Immature natural killer cell (primary cell): ENCODE measurements at regions not wholly inside any gene's neighbourhood (a gene's known extent, or its start where the extent isn't known, plus 50 kb on each side); places are given as distances from the start of the nearest gene placed in this dataset.

ENCODE experiments used
- DNase-seq, 3 donors: peaks; one replicate each; pipeline ENCODE4 v3.0.0; 2022; ENCODE audit warnings: mixed read lengths in 1 of 3
- H3K27ac Mint-ChIP-seq, 6 donors: one replicate each; pipeline ENCODE4 v1.8.0; 2020; ENCODE audit warnings: mixed read lengths in 6 of 6, mild to moderate bottlenecking in 5 of 6, inconsistent platforms in 4 of 6, moderate library complexity in 3 of 6
- H3K27me3 Mint-ChIP-seq, 3 donors: one replicate each; pipeline ENCODE4 v1.8.0; 2020 to 2021; ENCODE audit warnings: low read depth in 3 of 3, mild to moderate bottlenecking in 3 of 3, mixed read lengths in 3 of 3, moderate library complexity in 3 of 3, inconsistent platforms in 1 of 3
- H3K36me3 Mint-ChIP-seq, 3 donors: one replicate each; pipeline ENCODE4 v1.8.0; 2020; ENCODE audit warnings: mixed read lengths in 3 of 3, inconsistent platforms in 2 of 3, mild to moderate bottlenecking in 2 of 3
- H3K4me1 Mint-ChIP-seq, 2 donors: one replicate each; pipeline ENCODE4 v1.8.0; 2020; ENCODE audit warnings: inconsistent platforms in 2 of 2, mild to moderate bottlenecking in 2 of 2, mixed read lengths in 2 of 2, moderate library complexity in 1 of 2
- H3K4me3 Mint-ChIP-seq, 5 donors: one replicate each; pipeline ENCODE4 v1.8.0; 2020; ENCODE audit warnings: mild to moderate bottlenecking in 5 of 5, mixed read lengths in 5 of 5, inconsistent platforms in 3 of 5, moderate library complexity in 3 of 5
- H3K9me3 Mint-ChIP-seq, 6 donors: one replicate each; pipeline ENCODE4 v1.8.0; 2020; ENCODE audit warnings: mild to moderate bottlenecking in 6 of 6, mixed read lengths in 6 of 6, inconsistent platforms in 4 of 6, moderate library complexity in 3 of 6

GRCh38 chr16:6059671-6060070, 962.1 kb upstream of the EEF2KMT start:
- H3K36me3 Mint-ChIP-seq, result no peaks in the 10 kb centered on the region
- peaks cover 0 to 4% (median under 1%) of the 10 kb centered on the region in 6 donors for H3K9me3 Mint-ChIP-seq
- H3K27me3 Mint-ChIP-seq, result peaks cover 0 to 2% (median 2%) of the 10 kb centered on the region in 3 donors
- H3K4me1 Mint-ChIP-seq, result no peaks in the 10 kb centered on the region
- DNase-seq, result no peak
- H3K4me3 Mint-ChIP-seq, result no peak overlapping the region
- H3K27ac Mint-ChIP-seq, result no peak overlapping the region

- no peaks in the 10 kb centered on the region for H3K4me1 Mint-ChIP-seq
- H3K4me3 Mint-ChIP-seq, result no peak overlapping the region
- H3K27ac Mint-ChIP-seq, result no peak overlapping the region
- H3K27me3 Mint-ChIP-seq, result peaks cover 0 to 2% (median 0%) of the 10 kb centered on the region in 3 donors
- peaks cover 0 to 7% (median under 1%) of the 10 kb centered on the region in 6 donors for H3K9me3 Mint-ChIP-seq
- no peak for DNase-seq
- H3K36me3 Mint-ChIP-seq, result no peaks in the 10 kb centered on the region
Measured at GRCh38 chr16:6057821-6058220, 960.2 kb upstream of the EEF2KMT start.

- no peaks in the 10 kb centered on the region for H3K4me1 Mint-ChIP-seq
- H3K36me3 Mint-ChIP-seq, result no peaks in the 10 kb centered on the region
- peaks cover 0 to 13% (median 4%) of the 10 kb centered on the region in 6 donors for H3K9me3 Mint-ChIP-seq
- H3K4me3 Mint-ChIP-seq, result no peak overlapping the region
- no peak for DNase-seq
- H3K27me3 Mint-ChIP-seq, result peaks cover 1 to 5% (median 2%) of the 10 kb centered on the region in 3 donors
- no peak overlapping the region for H3K27ac Mint-ChIP-seq
Measured at GRCh38 chr16:6048017-6048416, 950.4 kb upstream of the EEF2KMT start.

- no peak overlapping the region for H3K27ac Mint-ChIP-seq
- no peak for DNase-seq
- peaks cover 1 to 5% (median 2%) of the 10 kb centered on the region in 3 donors for H3K27me3 Mint-ChIP-seq
- H3K36me3 Mint-ChIP-seq, result no peaks in the 10 kb centered on the region
- no peak overlapping the region for H3K4me3 Mint-ChIP-seq
- H3K4me1 Mint-ChIP-seq, result no peaks in the 10 kb centered on the region
- peaks cover 0 to 13% (median 4%) of the 10 kb centered on the region in 6 donors for H3K9me3 Mint-ChIP-seq
Measured at GRCh38 chr16:6047325-6047724, 949.7 kb upstream of the EEF2KMT start.

GRCh38 chr16:6038941-6039645, 941.5 kb upstream of the EEF2KMT start:
- no peak for DNase-seq
- no peak overlapping the region for H3K4me3 Mint-ChIP-seq
- no peaks in the 10 kb centered on the region for H3K36me3 Mint-ChIP-seq
- no peak overlapping the region for H3K27ac Mint-ChIP-seq
- no peaks in the 10 kb centered on the region for H3K4me1 Mint-ChIP-seq
- peaks cover 0 to 6% (median 0%) of the 10 kb centered on the region in 6 donors for H3K9me3 Mint-ChIP-seq
- peaks cover 0 to 4% (median 0%) of the 10 kb centered on the region in 3 donors for H3K27me3 Mint-ChIP-seq

- no peak overlapping the region for H3K27ac Mint-ChIP-seq
- DNase-seq, result no peak
- H3K4me1 Mint-ChIP-seq, result no peaks in the 10 kb centered on the region
- peaks cover 0 to 8% (median 0%) of the 10 kb centered on the region in 6 donors for H3K9me3 Mint-ChIP-seq
- H3K4me3 Mint-ChIP-seq, result no peak overlapping the region
- no peaks in the 10 kb centered on the region for H3K36me3 Mint-ChIP-seq
- peaks cover 0 to 4% (median 2%) of the 10 kb centered on the region in 3 donors for H3K27me3 Mint-ChIP-seq
Measured at GRCh38 chr16:6035161-6035560, 937.6 kb upstream of the EEF2KMT start.

- H3K9me3 Mint-ChIP-seq, result peaks cover 0 to 8% (median 0%) of the 10 kb centered on the region in 6 donors
- no peak for DNase-seq
- H3K4me1 Mint-ChIP-seq, result no peaks in the 10 kb centered on the region
- H3K27ac Mint-ChIP-seq, result no peak overlapping the region
- H3K4me3 Mint-ChIP-seq, result no peak overlapping the region
- H3K36me3 Mint-ChIP-seq, result no peaks in the 10 kb centered on the region
- peaks cover 0 to 4% (median 2%) of the 10 kb centered on the region in 3 donors for H3K27me3 Mint-ChIP-seq
Measured at GRCh38 chr16:6034511-6034910, 936.9 kb upstream of the EEF2KMT start.

GRCh38 chr16:6032438-6032837, 934.8 kb upstream of the EEF2KMT start:
- DNase-seq, result no peak
- H3K9me3 Mint-ChIP-seq, result peaks cover 0 to 8% (median 0%) of the 10 kb centered on the region in 6 donors
- no peaks in the 10 kb centered on the region for H3K4me1 Mint-ChIP-seq
- H3K4me3 Mint-ChIP-seq, result no peak overlapping the region
- no peak overlapping the region for H3K27ac Mint-ChIP-seq
- H3K27me3 Mint-ChIP-seq, result peaks cover 0 to 6% (median 2%) of the 10 kb centered on the region in 3 donors
- no peaks in the 10 kb centered on the region for H3K36me3 Mint-ChIP-seq

GRCh38 chr16:6031567-6031966, 934.0 kb upstream of the EEF2KMT start:
- Mint-ChIP-seq H3K36me3 (no peaks in the 10 kb centered on the region), H3K4me3 (no peak overlapping the region), H3K9me3 (peaks cover 0 to 12% (median 0%) of the 10 kb centered on the region in 6 donors), H3K27ac (no peak overlapping the region), H3K4me1 (no peaks in the 10 kb centered on the region), H3K27me3 (peaks cover 0 to 4% (median 2%) of the 10 kb centered on the region in 3 donors)
- no peak for DNase-seq

GRCh38 chr16:6031102-6031501, 933.5 kb upstream of the EEF2KMT start:
- no peak for DNase-seq
- Mint-ChIP-seq H3K4me3 (no peak overlapping the region), H3K27ac (no peak overlapping the region), H3K36me3 (no peaks in the 10 kb centered on the region), H3K27me3 (peaks cover 0 to 4% (median 2%) of the 10 kb centered on the region in 3 donors), H3K4me1 (no peaks in the 10 kb centered on the region), H3K9me3 (peaks cover 0 to 12% (median 0%) of the 10 kb centered on the region in 6 donors)

- Mint-ChIP-seq H3K27me3 (peaks cover 0 to 2% (median 2%) of the 10 kb centered on the region in 3 donors), H3K27ac (no peak overlapping the region), H3K9me3 (peaks cover 0 to 8% (median 0%) of the 10 kb centered on the region in 6 donors), H3K4me3 (no peak overlapping the region), H3K4me1 (no peaks in the 10 kb centered on the region), H3K36me3 (no peaks in the 10 kb centered on the region)
- no peak for DNase-seq
Measured at GRCh38 chr16:6027733-6028132, 930.1 kb upstream of the EEF2KMT start.

- Mint-ChIP-seq H3K9me3 (peaks cover 0 to 4% (median under 1%) of the 10 kb centered on the region in 6 donors), H3K27ac (no peak overlapping the region), H3K27me3 (no peaks in the 10 kb centered on the region), H3K4me3 (no peak overlapping the region), H3K36me3 (no peaks in the 10 kb centered on the region), H3K4me1 (no peaks in the 10 kb centered on the region)
- DNase-seq, result no peak
Measured at GRCh38 chr16:6023449-6023848, 925.9 kb upstream of the EEF2KMT start.

GRCh38 chr16:6021276-6021943, 923.8 kb upstream of the EEF2KMT start:
- Mint-ChIP-seq H3K4me3 (no peak overlapping the region), H3K27me3 (peaks cover 0 to 2% (median 0%) of the 10 kb centered on the region in 3 donors), H3K27ac (no peak overlapping the region), H3K9me3 (peaks cover 0 to 2% (median 0%) of the 10 kb centered on the region in 6 donors), H3K36me3 (no peaks in the 10 kb centered on the region), H3K4me1 (no peaks in the 10 kb centered on the region)
- DNase-seq, result no peak

- Mint-ChIP-seq H3K4me1 (no peaks in the 10 kb centered on the region), H3K36me3 (no peaks in the 10 kb centered on the region)
Measured at GRCh38 chr16:6020162-6020985, 922.8 kb upstream of the EEF2KMT start.

More at GRCh38 chr16:6020162-6020985, 922.8 kb upstream of the EEF2KMT start:
- no peak overlapping the region for H3K27ac Mint-ChIP-seq
- peaks cover 0 to 6% (median under 1%) of the 10 kb centered on the region in 6 donors for H3K9me3 Mint-ChIP-seq
- DNase-seq, result no peak
- H3K4me3 Mint-ChIP-seq, result no peak overlapping the region
- H3K27me3 Mint-ChIP-seq, result peaks cover 0 to 2% (median 1%) of the 10 kb centered on the region in 3 donors
